Sigmoid colon (tissue), 6 donors: ENCODE measurements at regions not wholly inside any gene's neighbourhood (a gene's known extent, or its start where the extent isn't known, plus 50 kb on each side); places are given as distances from the start of the nearest gene placed in this dataset.

Source experiments
- DNase-seq: peaks from one replicate; pipeline ENCODE4 v3.0.0-alpha.2; 2019
- H3K27ac ChIP-seq, 4 donors: fragments of 200-600 bp; sonication (generic); one replicate each; pipeline ENCODE4 v1.5.1; 2016 to 2019; ENCODE audit warnings: mild to moderate bottlenecking in 1 of 4
- H3K27me3 ChIP-seq, 3 donors: fragments of 200-600 bp; sonication (generic); one replicate each; pipeline ENCODE4 v1.5.1; 2019; ENCODE audit warnings: mild to moderate bottlenecking in 1 of 3
- H3K36me3 ChIP-seq, 4 donors: fragments of 200-600 bp; sonication (generic); one replicate each; pipeline ENCODE4 v1.5.1; 2016 to 2019
- H3K4me1 ChIP-seq, 4 donors: fragments of 200-600 bp; sonication (generic); one replicate each; pipeline ENCODE4 v1.5.1; 2017 to 2019
- H3K4me3 ChIP-seq, 4 donors: fragments of 200-600 bp; sonication (generic); one replicate each; pipeline ENCODE4 v1.5.1; 2017 to 2019; ENCODE audit warnings: mild to moderate bottlenecking in 2 of 4, moderate library complexity in 1 of 4
- H3K9me3 ChIP-seq, 4 donors: fragments of 200-600 bp in 3 of 4; sonication (generic) in 3 of 4; one replicate each; pipeline versions ENCODE4 v1.5.1 to v1.6.1; 2013 to 2019
- EP300 ChIP-seq, 4 donors: sonication (generic); formaldehyde crosslinking; IDR thresholded peaks; one replicate each; pipeline ENCODE4 v1.6.1; 2017; ENCODE audit warnings: antibody characterized with exemption in 4 of 4
- POLR2A ChIP-seq, 2 donors: fragments of 450-650 bp; IDR thresholded peaks; one replicate each; pipeline ENCODE4 v1.6.1; 2016; ENCODE audit warnings: antibody characterized with exemption in 2 of 2, mild to moderate bottlenecking in 2 of 2, moderate library complexity in 2 of 2
- POLR2AphosphoS5 ChIP-seq, 4 donors: sonication (generic); formaldehyde crosslinking; IDR thresholded peaks; one replicate each; pipeline ENCODE4 v1.6.1; 2017; ENCODE audit warnings: antibody characterized with exemption in 4 of 4
- WGBS, 2 donors: extraction: QIAGEN DNeasy Blood & Tissue Kit; methylation state at CpG; one replicate each; pipeline ENCODE4 v1.1.7; 2013; 5-methylcytosine and 5-hydroxymethylcytosine counted together
- intact Hi-C: fragments of 100-400 bp; cut with DNase I; formaldehyde crosslinking; loops from one replicate; pipeline ENCODE4 v1.15.1; 2023
- TF ChIP-seq, protein P1 (sequence below), 4 experiments: fragments of 450-650 bp in 3 of 4; fragments of 200-600 bp in 1 of 4; IDR thresholded peaks; one replicate each; pipeline ENCODE4 v1.5.1; 2016 to 2019; ENCODE audit warnings: antibody characterized with exemption in 4 of 4, mild to moderate bottlenecking in 3 of 4, moderate library complexity in 2 of 4
- donor health status: healthy with polysubstance abuse.
- donor health status: healthy.

DNA sequence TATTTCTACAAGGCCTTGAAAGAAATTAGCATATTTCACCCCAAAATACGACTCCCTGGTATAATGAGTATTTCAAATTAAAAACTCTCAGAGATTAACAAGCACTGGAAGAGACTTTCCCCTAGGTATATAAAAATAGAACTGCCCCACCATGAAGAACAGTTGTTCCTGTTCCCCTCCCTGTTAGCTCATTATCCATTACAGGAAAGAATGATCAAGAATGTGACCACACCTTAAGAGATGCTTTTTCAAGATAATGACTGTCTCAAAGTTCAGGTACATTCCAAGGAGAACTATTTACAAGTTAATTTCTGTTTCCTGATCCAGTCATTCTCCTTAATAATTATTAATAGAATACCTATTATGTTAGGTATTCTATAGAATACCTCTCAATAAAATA lies 1220.6 kb upstream of the CDH2 start:
- no peak for DNase-seq

DNA sequence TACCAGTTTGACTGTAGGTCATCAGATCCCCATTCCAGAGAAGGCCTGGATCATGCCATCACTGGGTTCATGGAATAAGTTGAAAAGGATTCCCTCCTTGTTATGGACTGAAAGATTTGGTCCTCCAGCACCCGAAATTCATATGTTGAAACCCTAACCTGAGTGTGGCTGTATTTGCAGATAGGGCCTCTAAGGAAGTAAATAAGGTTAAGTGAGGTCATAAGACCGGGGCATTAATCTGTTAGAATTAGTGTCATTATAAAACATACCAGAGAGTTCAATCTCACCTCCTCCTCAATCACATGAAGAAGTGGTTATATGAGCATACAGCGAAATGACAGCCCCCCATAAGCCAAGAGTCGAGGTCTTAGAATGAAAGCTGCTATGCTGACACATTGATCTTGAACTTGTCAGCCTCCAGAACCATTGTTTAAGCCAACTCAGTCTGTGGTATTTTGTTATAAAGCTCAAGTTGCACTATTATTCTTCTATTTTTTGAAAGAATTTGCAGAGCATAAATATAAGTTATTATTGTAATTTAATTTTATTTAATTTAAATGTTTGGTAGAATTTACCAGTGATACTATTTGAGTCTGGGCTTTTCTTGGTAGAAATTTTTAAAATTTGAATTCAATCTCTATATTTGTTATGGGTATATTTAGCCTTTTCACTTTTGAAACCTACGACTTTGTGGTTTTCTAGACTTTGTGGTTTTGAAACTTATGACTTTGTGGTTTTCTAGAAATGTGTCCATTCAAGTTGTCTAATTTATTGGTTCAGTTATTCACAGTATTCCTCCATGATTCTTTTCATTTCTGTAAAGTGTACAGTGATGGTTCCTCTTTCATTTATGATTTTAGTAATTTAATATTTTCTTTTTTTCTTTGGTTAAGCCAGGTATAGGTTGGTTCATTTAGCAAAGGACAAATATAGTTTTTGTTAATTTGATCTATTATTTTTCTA lies 1206.7 kb upstream of the CDH2 start:
- no peak overlapping the region for H3K27ac ChIP-seq
- no peak overlapping the region for H3K4me3 ChIP-seq
- no peak for DNase-seq
- H3K9me3 ChIP-seq, result no peaks in the 10 kb centered on the region
- WGBS, 2 donors, result 55 to 62% methylated on average over 5 of the region's 5 CpGs
- no peaks in the 10 kb centered on the region for H3K4me1 ChIP-seq
- H3K27me3 ChIP-seq, result no peaks in the 10 kb centered on the region
- TF ChIP-seq POLR2AphosphoS5 (IDR thresholded peaks at IDR 0.05) (no peak), POLR2A (IDR thresholded peaks at IDR 0.05) (no peak), EP300 (IDR thresholded peaks at IDR 0.05) (no peak)
- TF ChIP-seq, protein P1, sequence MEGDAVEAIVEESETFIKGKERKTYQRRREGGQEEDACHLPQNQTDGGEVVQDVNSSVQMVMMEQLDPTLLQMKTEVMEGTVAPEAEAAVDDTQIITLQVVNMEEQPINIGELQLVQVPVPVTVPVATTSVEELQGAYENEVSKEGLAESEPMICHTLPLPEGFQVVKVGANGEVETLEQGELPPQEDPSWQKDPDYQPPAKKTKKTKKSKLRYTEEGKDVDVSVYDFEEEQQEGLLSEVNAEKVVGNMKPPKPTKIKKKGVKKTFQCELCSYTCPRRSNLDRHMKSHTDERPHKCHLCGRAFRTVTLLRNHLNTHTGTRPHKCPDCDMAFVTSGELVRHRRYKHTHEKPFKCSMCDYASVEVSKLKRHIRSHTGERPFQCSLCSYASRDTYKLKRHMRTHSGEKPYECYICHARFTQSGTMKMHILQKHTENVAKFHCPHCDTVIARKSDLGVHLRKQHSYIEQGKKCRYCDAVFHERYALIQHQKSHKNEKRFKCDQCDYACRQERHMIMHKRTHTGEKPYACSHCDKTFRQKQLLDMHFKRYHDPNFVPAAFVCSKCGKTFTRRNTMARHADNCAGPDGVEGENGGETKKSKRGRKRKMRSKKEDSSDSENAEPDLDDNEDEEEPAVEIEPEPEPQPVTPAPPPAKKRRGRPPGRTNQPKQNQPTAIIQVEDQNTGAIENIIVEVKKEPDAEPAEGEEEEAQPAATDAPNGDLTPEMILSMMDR (IDR thresholded peaks at IDR 0.05), result no peak
- no peaks in the 10 kb centered on the region for H3K36me3 ChIP-seq
- intact Hi-C loops, result no loop called here

More for the DNA sequence above, 1220.6 kb upstream of the CDH2 start:
- Histone ChIP-seq H3K36me3 (no peaks in the 10 kb centered on the region), H3K4me1 (no peaks in the 10 kb centered on the region), H3K27me3 (no peaks in the 10 kb centered on the region), H3K4me3 (no peak overlapping the region), H3K9me3 (peaks cover 0 to 4% (median 0%) of the 10 kb centered on the region in 4 donors), H3K27ac (no peak overlapping the region)
- intact Hi-C loops, result no loop called here
- no peak for TF ChIP-seq POLR2A (IDR thresholded peaks at IDR 0.05)
- TF ChIP-seq POLR2AphosphoS5 (IDR thresholded peaks at IDR 0.05), result no peak
- TF ChIP-seq EP300 (IDR thresholded peaks at IDR 0.05), result no peak
- TF ChIP-seq, protein P1 (IDR thresholded peaks at IDR 0.05), result no peak
- WGBS, 2 donors, result 78 to 86% methylated on average over 1 of the region's 1 CpG

DNA sequence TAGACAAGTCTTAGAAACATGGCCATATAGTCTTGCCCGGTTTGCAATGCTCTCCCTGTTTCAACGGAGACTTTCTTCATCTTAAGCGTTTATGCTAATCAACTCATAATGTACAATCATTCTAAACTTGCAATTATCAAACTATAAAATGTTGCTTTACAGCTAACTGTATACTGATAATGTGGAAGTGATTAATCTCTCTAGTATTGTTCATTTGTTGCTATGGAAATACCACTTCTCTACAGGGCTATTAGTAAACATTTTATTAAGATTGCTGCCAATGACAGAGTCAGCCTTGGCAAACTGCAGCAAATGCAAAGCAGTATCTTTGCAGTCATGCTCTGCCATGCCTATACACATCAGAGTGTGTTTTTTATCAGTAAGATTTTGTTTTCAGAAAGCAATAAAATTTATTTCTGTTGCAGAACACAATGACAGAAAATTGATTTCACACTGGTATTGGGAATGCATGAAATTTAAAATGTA lies 1201.8 kb upstream of the CDH2 start:
- intact Hi-C loops, result no loop called here
- H3K9me3 ChIP-seq, result no peaks in the 10 kb centered on the region
- WGBS, 2 donors, result 90 to 95% methylated on average over 3 of the region's 3 CpGs
- H3K4me3 ChIP-seq, result no peak overlapping the region
- no peaks in the 10 kb centered on the region for H3K4me1 ChIP-seq
- H3K27ac ChIP-seq, result no peak overlapping the region
- no peaks in the 10 kb centered on the region for H3K36me3 ChIP-seq
- no peaks in the 10 kb centered on the region for H3K27me3 ChIP-seq
- DNase-seq, result no peak
- no peak for TF ChIP-seq POLR2A (IDR thresholded peaks at IDR 0.05)
- TF ChIP-seq POLR2AphosphoS5 (IDR thresholded peaks at IDR 0.05), result no peak

DNA sequence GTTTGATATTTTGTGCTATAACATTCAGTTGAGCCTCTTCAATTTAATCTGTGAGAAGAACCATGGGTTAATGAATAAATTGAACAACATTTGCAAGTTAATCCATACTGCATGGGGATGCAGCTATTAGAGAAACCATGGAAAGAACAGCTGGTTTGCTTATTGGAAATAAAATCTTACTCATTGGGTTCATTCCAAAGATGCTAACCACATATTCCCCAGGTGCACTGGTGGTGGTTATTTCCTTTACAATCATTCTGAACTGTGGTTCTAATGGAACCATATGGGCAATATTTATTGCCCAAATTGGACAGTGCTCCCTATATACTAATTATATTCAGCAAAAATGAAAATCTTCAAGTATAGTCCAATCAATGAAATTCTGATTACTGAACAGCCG lies 1200.4 kb upstream of the CDH2 start:
- TF ChIP-seq, protein P1 (IDR thresholded peaks at IDR 0.05), result no peak
- TF ChIP-seq POLR2A (IDR thresholded peaks at IDR 0.05) (no peak), EP300 (IDR thresholded peaks at IDR 0.05) (no peak), POLR2AphosphoS5 (IDR thresholded peaks at IDR 0.05) (no peak)
- WGBS, 2 donors, result 90 to 92% methylated on average over 1 of the region's 1 CpG
- intact Hi-C loops, result no loop called here
- Histone ChIP-seq H3K9me3 (peaks cover 0 to 4% (median 0%) of the 10 kb centered on the region in 4 donors), H3K36me3 (no peaks in the 10 kb centered on the region), H3K27me3 (no peaks in the 10 kb centered on the region), H3K4me3 (no peak overlapping the region), H3K27ac (no peak overlapping the region), H3K4me1 (no peaks in the 10 kb centered on the region)
- DNase-seq, result no peak

DNA sequence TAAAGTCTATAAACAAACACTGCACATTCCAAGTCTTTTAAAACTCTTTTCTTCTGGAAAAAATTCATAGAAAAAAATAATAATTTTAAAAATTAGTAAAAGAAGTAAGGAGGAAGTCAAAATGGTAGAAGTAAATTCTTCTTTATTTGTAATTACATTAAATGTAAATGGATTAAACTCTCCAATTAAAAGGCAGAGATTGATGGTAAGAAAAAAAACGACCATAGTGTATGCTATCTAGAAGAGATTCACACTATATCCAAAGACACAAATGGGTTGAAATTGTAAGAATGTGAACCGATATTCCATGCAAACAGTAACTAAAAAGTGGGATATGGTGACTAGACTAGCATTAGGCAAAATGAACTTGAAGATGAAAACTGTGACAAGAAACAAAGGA lies 1196.1 kb upstream of the CDH2 start:
- DNase-seq, result no peak
- TF ChIP-seq, protein P1 (IDR thresholded peaks at IDR 0.05), result no peak
- TF ChIP-seq EP300 (IDR thresholded peaks at IDR 0.05), result no peak
- no peak for TF ChIP-seq POLR2A (IDR thresholded peaks at IDR 0.05)
- TF ChIP-seq POLR2AphosphoS5 (IDR thresholded peaks at IDR 0.05), result no peak
- no peak overlapping the region for H3K27ac ChIP-seq
- H3K4me3 ChIP-seq, result no peak overlapping the region
- intact Hi-C loops, result no loop called here
- 67 to 68% methylated on average over 2 of the region's 2 CpGs for WGBS, 2 donors
- H3K4me1 ChIP-seq, result no peaks in the 10 kb centered on the region
- H3K9me3 ChIP-seq, result peaks cover 0 to 4% (median 0%) of the 10 kb centered on the region in 4 donors
- no peaks in the 10 kb centered on the region for H3K27me3 ChIP-seq
- no peaks in the 10 kb centered on the region for H3K36me3 ChIP-seq
